ENCODE measurements at regions not wholly inside any gene's neighbourhood (a gene's known extent, or its start where the extent isn't known, plus 50 kb on each side); places are given as distances from the start of the nearest gene placed in this dataset.

GRCh38 chr1:234840843-234841242 lies 230.9 kb upstream of the IRF2BP2 start:
- Histone ChIP-seq H2AFZ (ENCODE audit: low read length) (no peak overlapping the region), H3K23ac (ENCODE audit: insufficient read length, low read depth, low read length) (no peak overlapping the region), H3K79me2 (ENCODE audit: insufficient read depth, low read length) (no peaks in the 10 kb centered on the region), H3T11ph (ENCODE audit: low read length) (no peak overlapping the region), H3K4ac (ENCODE audit: low read depth, low read length) (no peak overlapping the region), H3K14ac (ENCODE audit: insufficient read depth, low read length) (no peak overlapping the region), H2BK5ac (ENCODE audit: insufficient read length, low read length) (no peak overlapping the region), H3K27me3 (ENCODE audit: insufficient read depth, low read length) (no peaks in the 10 kb centered on the region), H3K4me2 (ENCODE audit: insufficient read depth, insufficient read length, low read length) (no peak overlapping the region), H3K56ac (ENCODE audit: insufficient read length, low read depth, low read length) (no peak overlapping the region), H3K27ac (ENCODE audit: insufficient read length, low read depth, low read length) (no peak overlapping the region), H4K91ac (ENCODE audit: insufficient read length, low read depth, low read length) (no peak overlapping the region), H3K18ac (ENCODE audit: insufficient read length, low read depth, low read length) (no peak overlapping the region), H2AK5ac (ENCODE audit: insufficient read length, low read length) (no peak overlapping the region), H2BK120ac (ENCODE audit: low read depth, low read length, poor library complexity, severe bottlenecking) (no peak overlapping the region), H2BK12ac (ENCODE audit: insufficient read length, low read depth, low read length) (no peak overlapping the region), H2BK20ac (ENCODE audit: low read depth, low read length, poor library complexity, severe bottlenecking) (no peak overlapping the region), H4K5ac (ENCODE audit: insufficient read length, low read depth, low read length) (no peak overlapping the region), H3K9ac (ENCODE audit: extremely low read depth, insufficient read length, low read length) (no peak overlapping the region), H3K4me1 (ENCODE audit: insufficient read depth, low read length) (no peaks in the 10 kb centered on the region), H4K20me1 (ENCODE audit: control insufficient read depth, insufficient read depth, insufficient read length) (no peaks in the 10 kb centered on the region), H3K9me3 (ENCODE audit: control insufficient read depth, low read depth, low read length) (no peaks in the 10 kb centered on the region), H4K8ac (replicated peaks; ENCODE audit: insufficient read length, low read depth, low read length) (no peak overlapping the region), H2BK15ac (ENCODE audit: low read depth, low read length) (no peak overlapping the region), H3K79me1 (ENCODE audit: insufficient read depth, low read depth, low read length, poor library complexity, severe bottlenecking) (no peaks in the 10 kb centered on the region), H3K23me2 (ENCODE audit: insufficient read length, low read depth, low read length, poor library complexity, severe bottlenecking) (no peaks in the 10 kb centered on the region)
- no peaks in the 10 kb centered on the region for H3K27me3 Mint-ChIP-seq (ENCODE audit: low read depth)
- peaks cover 5 to 7% of the 10 kb centered on the region in 2 experiments; a peak in 3 of 5 replicates for H3K9me3 Mint-ChIP-seq
- DNase-seq = no peak
- H3K4me3 Mint-ChIP-seq = no peak overlapping the region
- peaks cover 22 to 25% of the 10 kb centered on the region in 2 experiments for H3K4me1 Mint-ChIP-seq
- peaks cover 5 to 13% (median 8%) of the 10 kb centered on the region in 3 experiments; a peak in 4 of 7 replicates for H3K36me3 Mint-ChIP-seq (ENCODE audit: insufficient read depth in 1 of 3, low read depth in 3 of 3)
- WGBS (ENCODE audit: extremely low coverage, insufficient read length, low lambda C conversion rate) = no CpG with 5 or more reads among the region's 2 CpGs
- no peak overlapping the region for H3K27ac Mint-ChIP-seq
- TF ChIP-seq CTCF (conservative IDR thresholded peaks at IDR 0.05) = no peak

Data from H9 (cell line).